ENCODE measurements at regions not wholly inside any gene's neighbourhood (a gene's known extent, or its start where the extent isn't known, plus 50 kb on each side); places are given as distances from the start of the nearest gene placed in this dataset.

- TF ChIP-seq CTCF (IDR thresholded peaks at IDR 0.05; ENCODE audit: low read depth, low read length, poor library complexity, severe bottlenecking) (no peak), EZH2phosphoT487 (IDR thresholded peaks at IDR 0.05; ENCODE audit: borderline replicate concordance, low read length) (no peak)
Observed at GRCh38 chr5:2464141-2464540, 287.3 kb downstream of the IRX2 start.

All from DOHH2 (cell line).